Panc1 (cell line): ENCODE measurements at regions not wholly inside any gene's neighbourhood (a gene's known extent, or its start where the extent isn't known, plus 50 kb on each side); places are given as distances from the start of the nearest gene placed in this dataset.
"Not testable (repeated sequence)": the region's sequence is repeated elsewhere in the genome, so short reads cannot be mapped to it uniquely, and the experiment has no call there.

Source experiments
- ATAC-seq: fragments of 200-7000 bp; cut with Tn5 transposase; 2 replicates; pipeline ENCODE4 v1.9.1; 2020; ENCODE audit warnings: mild to moderate bottlenecking, moderate library complexity
- BruUV-seq: library from RNA; stranded (reverse); fragments of 400-500 nt; replicated peaks from 2 replicates; lab custom pipeline; 2021; lab: Mats Ljungman, UMichigan
- CTCF ChIA-PET: fragments of 300-600 bp; sonication (Branson Sonifier 250); formaldehyde crosslinking; loops from one replicate; lab custom pipeline; 2022; ENCODE audit warnings: antibody characterized with exemption; lab: Charles Lee
- POLR2A ChIA-PET: fragments of 300-600 bp; sonication (Branson Sonifier 250); formaldehyde crosslinking; loops from one replicate; lab custom pipeline; 2022; ENCODE audit warnings: antibody characterized with exemption; lab: Charles Lee
- DNase-seq: peaks from one replicate; pipeline ENCODE4 v3.0.0-alpha.2; 2010; ENCODE audit warnings: low read depth, low spot score
- H3K27ac ChIP-seq: 2 replicates; pipeline ENCODE4 v1.5.1; 2011; ENCODE audit warnings: mild to moderate bottlenecking, low read length, inconsistent platforms
- H3K27me3 ChIP-seq: fragments of 200-500 bp; sonication (Bioruptor generic); 2 replicates; pipeline ENCODE4 v1.6.0; 2014; ENCODE audit warnings: low read length, inconsistent platforms; ENCODE audit not compliant: control insufficient read depth, insufficient read depth
- H3K36me3 ChIP-seq: fragments of 200-500 bp; sonication (Bioruptor generic); 2 replicates; pipeline ENCODE4 v1.5.1; 2014; ENCODE audit warnings: inconsistent platforms, mild to moderate bottlenecking, low read length, moderate library complexity; ENCODE audit not compliant: control insufficient read depth, insufficient read depth
- H3K4me1 ChIP-seq: 2 replicates; pipeline ENCODE4 v1.5.1; 2011; ENCODE audit warnings: inconsistent platforms, mild to moderate bottlenecking, low read length, moderate library complexity; ENCODE audit not compliant: control insufficient read depth, insufficient read depth
- H3K4me3 ChIP-seq, 2 experiments: 2 replicates each; pipeline ENCODE4 v1.5.1; 2011 to 2012; ENCODE audit warnings: low read depth in 2 of 2, low read length in 2 of 2, mild to moderate bottlenecking in 2 of 2, inconsistent platforms in 1 of 2, moderate library complexity in 1 of 2
- H3K9me3 ChIP-seq: fragments of 200-500 bp; sonication (Bioruptor generic); 2 replicates; pipeline ENCODE4 v1.5.1; 2014; ENCODE audit warnings: low read depth, mild to moderate bottlenecking, inconsistent platforms, low read length, moderate library complexity; ENCODE audit not compliant: control insufficient read depth, insufficient read depth
- POLR2AphosphoS5 ChIP-seq: IDR thresholded peaks from 2 replicates; pipeline ENCODE4 v1.6.1; 2012; ENCODE audit warnings: mild to moderate bottlenecking, low read depth, low read length, moderate library complexity
- REST ChIP-seq, 2 experiments: IDR thresholded peaks; 2 replicates each; pipeline ENCODE4 v1.6.1; 2011 to 2012; ENCODE audit warnings: low read depth in 2 of 2, control low read depth in 1 of 2, low read length in 1 of 2, mild to moderate bottlenecking in 1 of 2, moderate library complexity in 1 of 2; ENCODE audit not compliant: insufficient read depth in 1 of 2
- SIN3A ChIP-seq: IDR thresholded peaks from 2 replicates; pipeline ENCODE4 v1.6.1; 2012; ENCODE audit warnings: low read depth, mild to moderate bottlenecking, low read length, moderate library complexity, borderline replicate concordance; ENCODE audit not compliant: insufficient read depth
- TCF7L2 ChIP-seq: IDR thresholded peaks from 2 replicates; pipeline ENCODE4 v1.6.1; 2011; ENCODE audit warnings: mild to moderate bottlenecking, low read depth, low read length, inconsistent platforms
- in situ Hi-C: cut with HindIII; loops from 2 replicates; pipeline ENCODE4 v1.10.0; 2016; ENCODE audit warnings: low sequenced_read_pairs, low pct_unique_long_range_greater_than_20kb
- intact Hi-C: fragments of 100-400 bp; cut with micrococcal nuclease; formaldehyde crosslinking; loops from one replicate; pipeline ENCODE4 v1.10.0; 2022; ENCODE audit not compliant: unreplicated experiment
- TF ChIP-seq, protein P1 (sequence below): fragments of 450-650 bp; IDR thresholded peaks from 2 replicates; pipeline ENCODE4 v1.5.1; 2017; ENCODE audit warnings: mild to moderate bottlenecking

GRCh38 chr20:54909702-54910101, 434.3 kb downstream of the DOK5 start:
- DNase-seq (no peak), ATAC-seq (no peak)
- CTCF ChIA-PET, result no interaction called here
- POLR2A ChIA-PET, result no interaction called here
- no peak for TF ChIP-seq REST (IDR thresholded peaks at IDR 0.05; ENCODE audit: insufficient read depth in 1 of 2, low read depth in 2 of 2, low read length in 1 of 2)
- TF ChIP-seq POLR2AphosphoS5, result no peak
- TF ChIP-seq TCF7L2, result no peak
- no peak for TF ChIP-seq SIN3A
- TF ChIP-seq, protein P1, sequence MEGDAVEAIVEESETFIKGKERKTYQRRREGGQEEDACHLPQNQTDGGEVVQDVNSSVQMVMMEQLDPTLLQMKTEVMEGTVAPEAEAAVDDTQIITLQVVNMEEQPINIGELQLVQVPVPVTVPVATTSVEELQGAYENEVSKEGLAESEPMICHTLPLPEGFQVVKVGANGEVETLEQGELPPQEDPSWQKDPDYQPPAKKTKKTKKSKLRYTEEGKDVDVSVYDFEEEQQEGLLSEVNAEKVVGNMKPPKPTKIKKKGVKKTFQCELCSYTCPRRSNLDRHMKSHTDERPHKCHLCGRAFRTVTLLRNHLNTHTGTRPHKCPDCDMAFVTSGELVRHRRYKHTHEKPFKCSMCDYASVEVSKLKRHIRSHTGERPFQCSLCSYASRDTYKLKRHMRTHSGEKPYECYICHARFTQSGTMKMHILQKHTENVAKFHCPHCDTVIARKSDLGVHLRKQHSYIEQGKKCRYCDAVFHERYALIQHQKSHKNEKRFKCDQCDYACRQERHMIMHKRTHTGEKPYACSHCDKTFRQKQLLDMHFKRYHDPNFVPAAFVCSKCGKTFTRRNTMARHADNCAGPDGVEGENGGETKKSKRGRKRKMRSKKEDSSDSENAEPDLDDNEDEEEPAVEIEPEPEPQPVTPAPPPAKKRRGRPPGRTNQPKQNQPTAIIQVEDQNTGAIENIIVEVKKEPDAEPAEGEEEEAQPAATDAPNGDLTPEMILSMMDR, result no peak
- Histone ChIP-seq H3K4me3 (no peak overlapping the region), H3K36me3 (no peaks in the 10 kb centered on the region), H3K27me3 (no peaks in the 10 kb centered on the region), H3K4me1 (no peaks in the 10 kb centered on the region), H3K27ac (no peak overlapping the region), H3K9me3 (no peaks in the 10 kb centered on the region)
- intact Hi-C loops, result no loop called here
- in situ Hi-C loops, result no loop called here
- BruUV-seq, result no TSS peak

DNA sequence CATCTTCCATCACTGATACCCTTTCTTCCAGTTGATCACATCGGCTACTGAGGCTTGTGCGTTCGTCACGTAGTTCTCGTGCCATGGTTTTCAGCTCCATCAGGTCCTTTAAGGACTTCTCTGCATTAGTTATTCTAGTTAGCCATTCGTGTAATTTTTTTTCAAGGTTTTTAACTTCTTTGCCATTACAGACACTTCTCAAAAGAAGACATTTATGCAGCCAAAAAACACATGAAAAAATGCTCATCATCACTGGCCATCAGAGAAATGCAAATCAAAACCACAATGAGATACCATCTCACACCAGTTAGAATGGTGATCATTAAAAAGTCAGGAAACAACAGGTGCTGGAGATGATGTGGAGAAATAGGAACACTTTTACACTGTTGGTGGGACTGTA, 430.7 kb downstream of the DOK5 start:
- H3K4me3 ChIP-seq, H3K36me3 ChIP-seq, intact Hi-C loops, H3K9me3 ChIP-seq, H3K27me3 ChIP-seq, POLR2A ChIA-PET, in situ Hi-C loops, BruUV-seq, CTCF ChIA-PET, DNase-seq, H3K4me1 ChIP-seq, ATAC-seq, H3K27ac ChIP-seq: not testable (repeated sequence)

- ChIA-PET POLR2A (no interaction called here), CTCF (no interaction called here)
- in situ Hi-C loops (no loop called here), intact Hi-C loops (no loop called here)
- BruUV-seq, result no TSS peak
- Histone ChIP-seq H3K27me3 (no peaks in the 10 kb centered on the region), H3K27ac (no peak overlapping the region), H3K9me3 (no peaks in the 10 kb centered on the region), H3K4me1 (no peaks in the 10 kb centered on the region), H3K4me3 (no peak overlapping the region), H3K36me3 (no peaks in the 10 kb centered on the region)
- DNase-seq (no peak), ATAC-seq (no peak)
- TF ChIP-seq REST (IDR thresholded peaks at IDR 0.05; ENCODE audit: insufficient read depth in 1 of 2, low read depth in 2 of 2, low read length in 1 of 2) (no peak), POLR2AphosphoS5 (no peak), SIN3A (no peak), TCF7L2 (no peak)
These were observed 422.4 kb downstream of the DOK5 start for GRCh38 chr20:54897787-54898186.
